Gastroesophageal sphincter (tissue), 4 donors: ENCODE measurements at regions not wholly inside any gene's neighbourhood (a gene's known extent, or its start where the extent isn't known, plus 50 kb on each side); places are given as distances from the start of the nearest gene placed in this dataset.
"Not testable (repeated sequence)": the region's sequence is repeated elsewhere in the genome, so short reads cannot be mapped to it uniquely, and the experiment has no call there.

ENCODE experiments used
- ATAC-seq: fragments of 150-250 bp; one replicate; pipeline ENCODE4 v1.9.1; 2016; ENCODE audit warnings: mild to moderate bottlenecking, moderate library complexity
- H3K27ac ChIP-seq, 4 donors: fragments of 200-600 bp; sonication (generic) in 3 of 4; 1 replicate in 3 of 4; 2 replicates in 1 of 4; pipeline ENCODE4 v1.5.1; 2016 to 2019
- H3K27me3 ChIP-seq: fragments of 200-600 bp; sonication (generic); one replicate; pipeline ENCODE4 v1.5.1; 2019
- H3K36me3 ChIP-seq, 2 donors: fragments of 200-600 bp; sonication (generic); one replicate each; pipeline ENCODE4 v1.5.1; 2019; ENCODE audit warnings: control low read depth in 1 of 2
- H3K4me1 ChIP-seq, 3 donors: fragments of 200-600 bp; sonication (generic); 1 replicate in 2 of 3; 2 replicates in 1 of 3; pipeline ENCODE4 v1.5.1; 2016 to 2019; ENCODE audit warnings: control low read depth in 2 of 3
- H3K4me3 ChIP-seq, 2 donors: fragments of 200-600 bp; sonication (generic); one replicate each; pipeline ENCODE4 v1.5.1; 2019; ENCODE audit warnings: mild to moderate bottlenecking in 1 of 2, moderate library complexity in 1 of 2
- H3K9me3 ChIP-seq, 3 donors: fragments of 200-600 bp; sonication (generic); one replicate each; pipeline ENCODE4 v1.5.1; 2017 to 2019; ENCODE audit warnings: control low read depth in 2 of 3
- EP300 ChIP-seq: sonication (generic); formaldehyde crosslinking; IDR thresholded peaks from one replicate; pipeline ENCODE4 v1.6.1; 2017; ENCODE audit warnings: antibody characterized with exemption, mild to moderate bottlenecking
- POLR2A ChIP-seq, 2 donors: fragments of 450-650 bp; IDR thresholded peaks; one replicate each; pipeline ENCODE4 v1.6.1; 2017; ENCODE audit warnings: antibody characterized with exemption in 2 of 2, mild to moderate bottlenecking in 2 of 2, moderate library complexity in 1 of 2
- POLR2AphosphoS5 ChIP-seq: sonication (generic); formaldehyde crosslinking; IDR thresholded peaks from one replicate; pipeline ENCODE4 v1.6.1; 2017; ENCODE audit warnings: antibody characterized with exemption
- WGBS, 2 donors: methylation state at CpG; one replicate each; pipeline ENCODE4 v1.1.5; 2018; ENCODE audit warnings: low coverage in 1 of 2; 5-methylcytosine and 5-hydroxymethylcytosine counted together
- TF ChIP-seq, protein P1 (sequence below), 4 experiments: fragments of 200-600 bp in 2 of 4; fragments of 450-650 bp in 2 of 4; sonication (generic) in 1 of 4; IDR thresholded peaks; one replicate each; pipeline ENCODE4 v1.5.1; 2017 to 2019; ENCODE audit warnings: antibody characterized with exemption in 4 of 4, mild to moderate bottlenecking in 2 of 4, moderate library complexity in 2 of 4

DNA sequence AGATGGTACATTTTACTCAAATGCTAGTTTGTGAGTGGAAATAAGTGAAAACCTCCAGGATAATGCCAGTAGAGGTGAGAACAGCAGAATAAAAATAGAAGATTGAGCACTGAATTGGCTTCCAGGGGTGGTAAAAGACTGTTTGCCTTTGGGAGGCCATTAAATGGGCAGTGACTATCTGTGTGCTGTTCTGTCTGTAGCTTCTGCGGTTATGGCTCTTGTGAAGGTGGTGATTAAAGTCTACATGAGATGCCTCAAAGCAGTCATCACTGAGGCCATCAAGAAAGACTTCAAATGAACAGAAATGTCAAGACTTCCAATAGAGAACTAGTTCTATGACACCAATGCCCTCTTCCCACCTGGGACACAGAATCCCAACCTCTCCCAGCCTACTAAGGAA lies 108.8 kb downstream of the EFHB start:
- Histone ChIP-seq H3K9me3 (peaks cover 0 to 15% (median 0%) of the 10 kb centered on the region in 3 donors), H3K36me3 (no peaks in the 10 kb centered on the region), H3K27me3 (no peaks in the 10 kb centered on the region), H3K4me3 (no peak overlapping the region), H3K27ac (no peak overlapping the region), H3K4me1 (no peaks in the 10 kb centered on the region)
- WGBS, 2 donors = 86% methylated on average over 1 of the region's 1 CpG; no CpG with 5 or more reads in 1 of the 2 donors
- no peak for ATAC-seq
- no peak for TF ChIP-seq POLR2AphosphoS5
- TF ChIP-seq, protein P1, sequence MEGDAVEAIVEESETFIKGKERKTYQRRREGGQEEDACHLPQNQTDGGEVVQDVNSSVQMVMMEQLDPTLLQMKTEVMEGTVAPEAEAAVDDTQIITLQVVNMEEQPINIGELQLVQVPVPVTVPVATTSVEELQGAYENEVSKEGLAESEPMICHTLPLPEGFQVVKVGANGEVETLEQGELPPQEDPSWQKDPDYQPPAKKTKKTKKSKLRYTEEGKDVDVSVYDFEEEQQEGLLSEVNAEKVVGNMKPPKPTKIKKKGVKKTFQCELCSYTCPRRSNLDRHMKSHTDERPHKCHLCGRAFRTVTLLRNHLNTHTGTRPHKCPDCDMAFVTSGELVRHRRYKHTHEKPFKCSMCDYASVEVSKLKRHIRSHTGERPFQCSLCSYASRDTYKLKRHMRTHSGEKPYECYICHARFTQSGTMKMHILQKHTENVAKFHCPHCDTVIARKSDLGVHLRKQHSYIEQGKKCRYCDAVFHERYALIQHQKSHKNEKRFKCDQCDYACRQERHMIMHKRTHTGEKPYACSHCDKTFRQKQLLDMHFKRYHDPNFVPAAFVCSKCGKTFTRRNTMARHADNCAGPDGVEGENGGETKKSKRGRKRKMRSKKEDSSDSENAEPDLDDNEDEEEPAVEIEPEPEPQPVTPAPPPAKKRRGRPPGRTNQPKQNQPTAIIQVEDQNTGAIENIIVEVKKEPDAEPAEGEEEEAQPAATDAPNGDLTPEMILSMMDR (IDR thresholded peaks at IDR 0.05) = no peak
- no peak for TF ChIP-seq EP300
- TF ChIP-seq POLR2A (IDR thresholded peaks at IDR 0.05) = no peak

GRCh38 chr3:19822805-19823204 lies 111.2 kb downstream of the EFHB start:
- H3K9me3 ChIP-seq = peaks cover 0 to 15% (median 0%) of the 10 kb centered on the region in 3 donors
- no peak for ATAC-seq
- H3K27me3 ChIP-seq = no peaks in the 10 kb centered on the region
- H3K27ac ChIP-seq = no peak overlapping the region
- no peak for TF ChIP-seq POLR2AphosphoS5
- TF ChIP-seq, protein P1 (IDR thresholded peaks at IDR 0.05) = no peak
- no peak for TF ChIP-seq EP300
- no peak for TF ChIP-seq POLR2A (IDR thresholded peaks at IDR 0.05)
- no peaks in the 10 kb centered on the region for H3K36me3 ChIP-seq
- WGBS, 2 donors = 74 to 100% methylated on average over 1 to 3 of the region's 4 CpGs
- H3K4me3 ChIP-seq = no peak overlapping the region
- no peaks in the 10 kb centered on the region for H3K4me1 ChIP-seq

- Histone ChIP-seq H3K27me3 (no peaks in the 10 kb centered on the region), H3K9me3 (peaks cover 0 to 1% (median 0%) of the 10 kb centered on the region in 3 donors), H3K4me3 (no peak overlapping the region), H3K4me1 (no peaks in the 10 kb centered on the region), H3K36me3 (no peaks in the 10 kb centered on the region), H3K27ac (no peak overlapping the region)
- no peak for ATAC-seq
- TF ChIP-seq POLR2AphosphoS5 (no peak), POLR2A (IDR thresholded peaks at IDR 0.05) (no peak), EP300 (no peak)
- TF ChIP-seq, protein P1 (IDR thresholded peaks at IDR 0.05) = no peak
- WGBS, 2 donors = 50 to 64% methylated on average over 1 of the region's 1 CpG
Observed at GRCh38 chr3:19816631-19817030, 117.4 kb downstream of the EFHB start.

GRCh38 chr3:19815805-19816204 lies 118.2 kb downstream of the EFHB start:
- H3K27ac ChIP-seq = no peak overlapping the region
- 83% methylated on average over 1 of the region's 1 CpG; no CpG with 5 or more reads in 1 of the 2 donors for WGBS, 2 donors

GRCh38 chr3:19813743-19814142 lies 120.3 kb downstream of the EFHB start:
- H3K4me1 ChIP-seq, H3K27ac ChIP-seq, ATAC-seq, H3K36me3 ChIP-seq, H3K4me3 ChIP-seq, H3K9me3 ChIP-seq, H3K27me3 ChIP-seq: not testable (repeated sequence)
- WGBS, 2 donors = 80 to 94% methylated on average over 3 of the region's 7 CpGs

More at GRCh38 chr3:19815805-19816204, 118.2 kb downstream of the EFHB start:
- ATAC-seq = no peak
- TF ChIP-seq EP300 (no peak), POLR2AphosphoS5 (no peak), POLR2A (IDR thresholded peaks at IDR 0.05) (no peak)
- TF ChIP-seq, protein P1 (IDR thresholded peaks at IDR 0.05) = no peak
- H3K36me3 ChIP-seq = no peaks in the 10 kb centered on the region
- no peak overlapping the region for H3K4me3 ChIP-seq
- no peaks in the 10 kb centered on the region for H3K27me3 ChIP-seq
- H3K9me3 ChIP-seq = no peaks in the 10 kb centered on the region
- no peaks in the 10 kb centered on the region for H3K4me1 ChIP-seq
